Myocyte (in vitro differentiated cells): ENCODE measurements at regions not wholly inside any gene's neighbourhood (a gene's known extent, or its start where the extent isn't known, plus 50 kb on each side); places are given as distances from the start of the nearest gene placed in this dataset.

Source experiments
- DNase-seq: peaks from one replicate; pipeline ENCODE4 v3.0.0-alpha.2; 2012; ENCODE audit warnings: low read depth

DNA sequence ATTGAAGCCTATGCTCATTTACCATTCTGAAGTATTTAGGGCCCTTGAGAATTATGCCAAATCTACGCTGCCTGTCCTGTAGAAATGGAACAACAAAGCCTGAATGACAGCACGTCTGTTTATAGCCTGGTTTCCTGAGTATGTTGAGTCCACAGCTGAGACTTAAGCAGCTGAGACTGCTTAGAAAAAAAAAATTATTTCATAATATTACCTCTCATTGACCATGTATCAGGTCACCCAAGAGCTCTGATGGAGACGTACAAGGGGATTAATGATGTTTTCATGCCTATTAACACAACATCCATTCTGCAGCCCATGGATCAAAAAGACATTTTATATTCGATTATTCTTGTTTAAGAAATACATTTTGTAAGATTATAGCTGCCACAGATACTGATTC is 387.2 kb upstream of the NCAM2 start:
- DNase-seq: no peak

DNA sequence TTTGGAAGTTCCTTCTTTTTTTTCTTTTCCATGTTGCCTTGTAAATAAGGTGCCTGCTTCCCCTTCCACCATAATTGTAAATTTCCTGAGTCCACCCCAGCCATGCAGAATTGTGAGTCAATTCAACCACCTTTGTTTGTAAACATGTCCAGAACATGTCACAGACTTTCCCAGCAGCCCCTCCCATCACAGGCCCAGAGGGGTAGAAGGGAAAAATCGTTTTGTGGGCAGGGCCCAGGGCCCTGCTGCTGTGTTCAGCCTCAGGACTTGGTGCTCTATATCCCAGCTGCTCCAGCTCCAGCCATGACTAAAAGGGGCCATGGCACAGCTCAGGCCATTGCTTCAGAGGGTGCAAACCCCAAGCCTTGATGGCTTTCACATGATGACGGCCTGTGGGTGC is 384.6 kb upstream of the NCAM2 start:
- no peak for DNase-seq

DNA sequence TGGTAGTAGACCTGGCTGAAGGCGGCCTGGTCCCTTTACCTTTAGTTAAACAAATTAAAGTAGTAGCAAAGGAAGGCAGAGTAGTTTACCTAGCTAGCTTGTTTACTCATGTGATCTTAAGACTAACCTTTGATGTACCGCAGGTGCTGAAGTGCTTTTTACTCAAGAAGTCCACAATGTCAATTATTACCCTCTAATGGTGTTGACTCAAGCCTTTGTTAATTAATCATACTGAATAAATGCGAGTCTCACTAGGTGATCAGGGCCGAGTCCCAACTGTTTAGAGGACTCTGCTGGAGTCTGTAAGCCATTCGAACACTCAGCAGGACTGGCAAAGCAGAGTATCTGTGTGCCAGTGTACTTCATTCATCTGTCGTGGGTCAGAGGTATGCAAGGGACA is 381.1 kb upstream of the NCAM2 start:
- DNase-seq: no peak

DNA sequence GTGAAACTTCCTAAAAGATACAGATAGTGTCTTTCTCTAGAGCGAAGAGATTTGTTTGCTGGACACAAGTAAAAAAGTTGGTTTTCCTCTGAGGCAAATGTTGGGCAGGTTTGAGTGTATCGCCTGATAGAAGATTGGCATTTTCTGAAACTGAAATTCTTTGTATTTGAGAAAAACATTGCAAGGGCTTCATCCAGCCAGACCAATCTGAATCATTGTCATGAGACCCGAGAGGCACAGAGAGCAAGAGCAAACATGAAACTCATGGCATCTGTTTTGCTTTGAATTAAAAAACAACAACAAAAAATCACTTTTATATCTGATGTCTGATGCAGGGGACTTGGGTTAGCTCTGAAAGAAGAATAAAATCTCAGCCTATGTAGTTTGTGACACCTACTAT is 379.3 kb upstream of the NCAM2 start:
- DNase-seq: no peak

DNA sequence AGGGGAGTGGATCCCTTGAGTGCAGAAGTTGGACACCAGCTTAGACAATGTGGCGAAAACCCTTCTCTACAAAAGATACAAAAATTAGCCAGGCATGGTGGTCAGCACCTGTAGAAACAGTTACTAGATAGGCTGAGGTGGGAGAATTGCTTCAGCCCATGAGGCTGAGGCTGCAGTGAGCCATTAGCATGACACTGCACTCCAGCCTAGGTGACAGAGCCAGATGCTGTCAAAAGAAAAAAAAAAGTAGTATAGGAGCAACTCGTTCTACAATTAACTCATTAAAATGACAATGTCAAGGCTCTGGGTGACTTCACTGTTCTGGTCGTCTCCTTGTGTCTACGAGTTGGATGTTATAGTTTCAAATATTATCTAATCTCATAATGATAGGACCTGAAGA is 370.6 kb upstream of the NCAM2 start:
- no peak for DNase-seq

DNA sequence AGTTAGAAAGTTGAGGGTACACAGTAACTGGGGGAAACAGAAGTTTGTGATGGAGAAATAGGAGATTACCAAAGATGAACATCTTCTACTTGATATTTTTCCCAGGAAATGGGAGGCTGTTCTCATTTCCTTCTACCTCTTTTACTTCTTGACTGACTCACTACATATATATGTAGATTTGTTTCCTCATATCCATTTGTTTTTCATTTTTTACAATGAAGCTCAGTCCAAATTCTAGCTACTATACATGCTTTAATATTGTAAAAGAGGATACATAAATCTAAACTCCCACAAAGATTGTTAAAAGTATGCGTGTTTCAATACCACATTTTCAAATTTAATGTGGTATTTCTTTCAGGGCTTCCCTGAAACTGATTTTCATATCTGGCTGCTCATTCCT is 366.6 kb upstream of the NCAM2 start:
- DNase-seq: no peak

DNA sequence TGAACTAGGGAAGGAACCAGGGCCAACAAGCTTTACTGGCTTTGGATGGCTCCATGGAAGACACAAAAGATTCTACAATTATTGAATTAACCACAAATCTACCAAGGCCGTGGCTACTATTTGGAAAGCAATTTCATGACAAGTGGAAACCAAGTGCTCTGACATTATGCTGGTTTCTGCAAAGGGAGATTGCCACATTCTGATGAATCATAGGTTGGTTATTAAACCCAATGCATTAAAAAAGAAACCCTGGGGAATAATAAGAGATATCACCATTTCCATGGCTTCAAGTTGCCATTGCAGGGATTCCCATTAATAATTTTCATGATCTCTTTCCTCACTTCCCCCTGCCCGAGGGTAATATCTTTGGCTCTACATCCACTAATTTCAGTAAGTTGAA is 359.2 kb upstream of the NCAM2 start:
- no peak for DNase-seq

DNA sequence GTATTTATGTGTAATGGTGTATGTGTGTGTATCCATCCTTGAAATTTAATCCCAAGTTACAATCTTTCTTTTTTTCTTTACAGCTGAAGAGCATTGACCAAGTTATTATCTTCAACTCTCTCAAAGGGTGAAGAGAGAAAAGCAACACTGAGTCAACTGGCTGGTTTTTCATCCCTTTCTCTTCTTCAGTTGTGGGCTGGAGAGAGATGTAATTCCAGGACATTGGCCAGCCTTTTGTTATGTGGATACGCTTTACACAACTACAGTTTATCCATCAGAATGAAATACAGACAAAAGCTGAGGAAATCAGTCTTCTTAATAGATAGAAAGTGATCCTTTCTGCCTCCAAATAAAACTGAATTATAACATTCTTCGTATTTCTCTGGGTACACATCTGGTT is 357.0 kb upstream of the NCAM2 start:
- no peak for DNase-seq

DNA sequence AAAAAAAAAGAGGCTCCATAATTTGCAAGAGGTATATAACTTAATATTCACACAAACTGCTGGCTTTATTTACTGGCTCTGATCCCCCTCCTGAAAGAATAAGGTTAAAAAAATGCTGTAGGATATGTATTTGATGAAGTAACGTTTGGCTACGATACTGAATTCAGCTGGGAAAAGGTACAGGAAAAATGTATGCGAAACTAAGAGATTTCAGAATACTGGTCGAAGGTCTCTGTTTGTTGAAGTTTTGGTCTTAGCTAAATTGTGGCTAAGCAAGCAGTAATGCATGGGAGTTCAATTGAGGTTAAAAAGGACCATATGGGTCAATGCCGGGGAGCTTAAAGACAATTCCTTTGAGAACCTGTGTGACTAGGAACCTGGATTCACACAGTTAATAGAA is 355.5 kb upstream of the NCAM2 start:
- no peak for DNase-seq

DNA sequence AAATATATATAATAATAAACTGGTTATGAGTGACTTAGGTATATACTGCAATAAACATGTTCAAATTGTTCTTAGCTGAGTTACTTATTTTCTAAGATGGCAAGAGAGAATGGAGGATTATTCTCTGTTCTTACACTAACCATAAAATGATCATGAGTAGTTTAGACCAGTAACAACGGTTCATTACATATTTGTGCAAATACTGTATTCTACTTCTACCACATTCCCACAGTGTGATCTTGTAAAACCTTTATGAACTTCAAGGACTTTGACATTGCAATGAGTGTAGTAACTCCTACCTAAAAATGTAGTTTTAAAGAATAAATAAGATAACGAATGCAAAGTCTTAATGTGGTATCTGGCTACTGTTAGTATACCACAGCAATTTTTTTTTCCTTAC is 353.7 kb upstream of the NCAM2 start:
- DNase-seq: no peak

DNA sequence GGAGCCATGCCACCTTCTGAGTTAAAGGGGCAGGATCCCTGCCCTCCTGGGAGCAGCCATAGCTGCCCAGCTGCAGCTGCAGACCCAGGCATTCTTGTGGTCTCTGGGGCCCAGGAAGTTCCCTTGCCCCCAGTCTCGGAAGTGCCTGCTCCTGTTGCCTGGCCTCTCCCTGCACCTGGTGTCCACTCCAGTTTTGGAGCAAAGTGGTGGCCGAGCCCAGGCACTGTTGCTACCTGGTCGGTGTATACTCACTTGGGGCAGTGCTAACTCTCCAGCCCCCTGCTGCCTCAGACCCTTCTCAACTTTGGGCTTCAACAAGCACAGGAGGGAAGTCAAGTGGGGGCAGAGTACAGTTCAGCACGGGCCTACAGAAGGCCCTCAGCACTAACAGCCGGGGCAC is 352.9 kb upstream of the NCAM2 start:
- DNase-seq: no peak

DNA sequence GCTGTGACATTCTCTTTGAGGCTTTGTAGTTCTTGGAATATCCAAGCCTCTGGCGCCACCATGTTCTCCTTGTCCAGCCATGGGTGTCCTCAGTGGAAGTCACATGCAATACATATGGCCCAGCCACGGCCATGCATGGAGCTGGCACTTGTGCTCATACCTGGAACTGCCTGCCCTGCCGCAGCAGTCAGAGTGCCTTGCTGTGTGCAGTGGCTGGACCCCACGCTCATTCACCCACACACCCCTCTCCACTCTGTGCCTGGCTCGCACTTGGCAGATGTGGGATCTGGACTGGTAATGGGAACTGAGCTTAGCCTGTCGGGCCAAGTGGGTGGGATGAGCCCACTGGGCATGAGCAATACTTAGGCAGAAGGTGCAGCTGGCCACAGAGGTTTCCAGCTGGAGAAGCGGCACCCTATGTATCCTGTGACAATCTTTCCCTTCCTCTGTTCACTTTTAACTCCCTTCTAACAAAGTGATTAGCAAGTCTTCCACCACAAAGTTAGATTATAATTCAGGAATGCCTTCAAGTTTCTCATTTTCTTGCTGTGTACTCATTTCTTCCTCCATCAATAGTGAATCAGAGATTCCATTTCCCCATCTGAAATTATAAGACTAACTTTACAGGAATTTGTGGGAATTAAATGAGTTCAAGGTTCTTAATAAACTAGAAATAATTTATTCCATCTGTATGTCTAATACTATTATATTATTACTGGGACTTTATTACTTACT is 351.6 kb upstream of the NCAM2 start:
- no peak for DNase-seq

DNA sequence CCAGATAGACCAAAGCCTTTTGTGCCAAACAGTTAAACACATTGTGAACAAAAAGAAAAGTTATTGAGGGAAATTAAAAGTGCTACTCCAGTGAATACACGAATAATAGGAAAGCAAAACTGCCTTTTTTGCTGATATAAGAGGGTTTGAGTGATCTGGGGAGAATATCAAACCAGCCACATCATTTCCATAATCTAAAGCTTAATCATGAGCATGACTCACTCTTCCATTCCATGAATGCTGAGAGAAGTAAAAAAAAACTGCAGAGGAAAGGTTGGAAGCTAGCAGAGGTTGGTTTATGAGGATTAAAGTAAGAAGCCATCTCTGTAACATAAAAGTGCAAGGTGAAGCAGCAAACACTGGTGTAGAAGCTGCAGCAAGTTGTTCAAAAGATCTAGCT is 350.6 kb upstream of the NCAM2 start:
- DNase-seq: no peak

DNA sequence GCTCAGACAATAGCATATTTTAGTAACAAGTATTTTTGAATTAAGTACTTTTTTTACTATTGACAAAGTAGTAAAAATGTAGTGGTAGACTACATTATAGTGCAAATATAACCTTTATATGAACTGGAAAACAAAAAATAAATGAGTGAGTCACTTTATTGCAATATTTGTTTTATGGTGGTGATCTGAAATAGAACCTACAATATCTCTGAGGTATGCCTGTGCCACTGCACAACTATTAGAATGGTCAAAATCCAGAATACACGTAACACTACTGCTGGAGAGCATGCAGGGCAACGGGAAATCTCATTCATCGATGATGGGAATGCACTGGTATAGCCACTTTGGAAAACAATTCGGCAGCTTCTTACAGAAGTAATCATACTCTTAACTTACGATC is 349.0 kb upstream of the NCAM2 start:
- no peak for DNase-seq

DNA sequence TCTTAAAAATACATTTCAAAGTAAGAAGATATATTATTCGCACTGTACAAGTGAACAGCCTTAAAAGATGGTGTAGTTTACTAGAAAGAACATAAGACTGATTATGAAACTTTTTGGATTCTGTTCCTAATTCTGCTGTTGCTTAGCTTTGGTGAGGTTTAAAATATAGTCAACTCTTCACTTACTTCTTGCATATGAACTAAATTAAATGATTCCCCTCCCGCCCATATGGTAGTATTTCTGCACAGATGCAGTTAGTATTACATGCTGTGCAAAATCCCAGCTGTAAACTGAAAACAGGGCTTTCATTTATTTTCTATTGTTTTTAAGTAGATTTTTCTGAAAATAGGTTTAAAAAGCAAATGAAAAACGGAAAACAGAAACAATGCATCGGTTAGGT is 345.4 kb upstream of the NCAM2 start:
- no peak for DNase-seq

DNA sequence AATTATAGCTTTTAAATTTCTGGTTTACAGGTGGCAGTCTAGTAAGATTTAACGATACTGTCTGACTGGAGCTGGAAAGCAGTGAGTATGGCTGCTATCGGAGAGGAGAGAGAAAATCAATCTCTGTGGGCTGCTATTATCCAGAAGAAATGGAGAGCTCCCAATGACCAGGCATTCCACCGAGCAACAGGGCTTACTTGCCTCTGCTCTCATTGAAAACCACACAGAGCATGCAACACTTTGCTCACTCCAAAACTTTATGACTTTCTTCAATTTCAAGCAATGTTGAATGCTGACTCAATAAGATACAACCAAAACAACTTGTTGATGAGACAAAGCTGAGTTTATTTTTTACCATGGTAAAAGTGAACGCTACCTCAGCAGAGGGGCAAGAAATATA is 337.0 kb upstream of the NCAM2 start:
- DNase-seq: no peak

DNA sequence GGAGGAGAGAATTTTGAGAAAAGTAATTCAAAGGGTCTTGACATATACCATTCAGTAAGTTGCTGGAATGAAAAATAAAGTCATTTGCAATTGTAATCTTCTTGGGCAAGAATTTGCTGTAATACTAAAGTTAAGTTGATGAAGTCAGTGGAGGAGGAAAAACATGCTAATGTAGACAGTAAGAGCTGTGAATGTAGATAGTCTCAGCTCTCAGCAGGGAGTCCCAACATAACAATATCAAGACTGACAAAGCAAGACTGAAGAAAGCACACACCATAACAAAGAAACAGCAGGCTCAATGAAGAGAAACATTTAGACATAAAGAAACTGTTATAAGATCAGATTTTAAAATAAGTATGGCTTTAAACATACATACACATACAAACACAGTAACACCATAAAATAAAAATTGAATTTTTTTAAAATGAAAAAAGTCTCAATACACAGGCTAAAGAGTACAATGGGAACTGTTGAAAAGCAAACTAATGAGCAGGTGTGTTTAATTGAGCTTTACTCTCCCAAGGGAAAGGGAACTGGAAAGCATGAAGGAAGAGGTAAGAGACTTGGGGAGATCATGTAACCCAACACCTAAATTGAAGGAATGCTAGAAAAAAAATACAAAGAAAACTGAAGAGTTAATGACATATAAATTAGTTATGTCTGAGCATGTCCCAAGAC is 336.3 kb upstream of the NCAM2 start:
- DNase-seq: no peak

DNA sequence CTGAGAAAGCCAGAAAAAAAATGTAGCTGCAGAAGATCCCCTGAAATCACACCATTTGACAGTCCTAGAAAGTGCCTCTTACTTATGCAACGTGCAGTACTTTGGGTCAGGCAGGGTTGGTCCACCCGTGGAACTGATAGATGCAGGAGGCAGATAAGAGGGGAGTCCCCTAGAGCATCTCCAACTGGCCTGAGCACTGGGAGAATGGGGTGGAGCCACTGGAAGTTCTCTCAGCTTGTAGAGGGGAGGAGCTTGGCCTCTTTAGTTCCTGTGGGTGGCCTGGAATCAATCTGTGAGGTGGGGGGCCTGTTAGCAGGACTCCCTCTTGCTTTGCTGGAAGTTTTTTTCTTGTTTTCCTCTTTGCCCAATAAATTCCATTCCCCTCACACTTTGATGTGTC is 335.7 kb upstream of the NCAM2 start:
- DNase-seq: no peak

DNA sequence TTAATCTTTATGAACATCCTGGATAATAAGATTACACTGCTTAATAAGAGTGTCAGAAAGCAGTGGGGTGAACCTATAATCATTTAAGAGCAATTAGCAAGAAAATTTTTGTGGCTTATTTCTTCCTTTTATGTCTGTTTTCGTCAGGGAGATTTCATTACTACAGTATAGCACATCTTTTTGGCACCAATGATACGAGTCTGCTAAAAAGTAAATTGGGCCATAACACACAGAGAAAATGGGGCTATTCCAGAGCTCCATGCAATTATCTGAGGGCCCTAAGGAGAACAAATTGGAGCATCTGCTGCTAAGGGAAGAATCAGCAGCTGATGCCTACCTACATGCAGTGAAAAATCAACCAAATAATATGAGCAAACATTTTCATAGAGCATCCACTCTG is 330.3 kb upstream of the NCAM2 start:
- DNase-seq: no peak

DNA sequence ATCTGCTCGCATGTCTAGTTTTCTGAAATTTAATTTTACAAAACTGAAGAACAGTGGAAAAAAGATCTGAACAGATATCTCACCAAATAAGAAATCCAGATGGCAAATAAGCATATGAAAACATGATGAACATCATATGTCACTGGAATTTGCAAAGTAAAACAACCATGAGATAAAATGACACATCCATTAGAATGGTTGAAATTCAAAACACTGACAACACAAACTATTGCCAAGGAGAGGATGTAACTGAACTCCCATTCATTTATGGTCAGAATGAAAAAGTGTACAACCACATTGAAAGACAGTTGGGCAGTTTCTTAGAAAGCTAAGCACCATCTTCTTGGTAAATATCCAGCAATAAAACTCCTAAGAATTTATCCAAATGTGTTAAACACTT is 312.7 kb upstream of the NCAM2 start:
- DNase-seq: no peak

DNA sequence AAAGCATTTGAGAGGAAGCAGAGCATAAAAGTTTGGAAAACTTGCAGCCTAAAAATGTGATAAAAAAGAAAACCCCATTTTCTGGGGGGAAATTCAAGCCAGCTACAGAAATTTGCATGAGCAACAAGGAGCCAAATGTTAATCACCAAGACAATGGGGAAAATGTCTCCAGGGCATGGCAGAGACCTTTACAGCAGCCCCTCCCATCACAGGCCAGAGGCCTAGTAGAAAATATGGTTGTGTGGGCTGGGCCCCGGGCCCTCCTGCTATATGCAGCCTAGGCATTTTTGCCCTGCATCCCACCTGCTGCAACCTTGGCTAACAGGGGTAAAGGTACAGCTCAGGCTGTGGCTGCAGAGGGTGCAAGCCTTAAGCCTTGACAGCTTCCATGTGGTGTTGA is 299.6 kb upstream of the NCAM2 start:
- DNase-seq: no peak

DNA sequence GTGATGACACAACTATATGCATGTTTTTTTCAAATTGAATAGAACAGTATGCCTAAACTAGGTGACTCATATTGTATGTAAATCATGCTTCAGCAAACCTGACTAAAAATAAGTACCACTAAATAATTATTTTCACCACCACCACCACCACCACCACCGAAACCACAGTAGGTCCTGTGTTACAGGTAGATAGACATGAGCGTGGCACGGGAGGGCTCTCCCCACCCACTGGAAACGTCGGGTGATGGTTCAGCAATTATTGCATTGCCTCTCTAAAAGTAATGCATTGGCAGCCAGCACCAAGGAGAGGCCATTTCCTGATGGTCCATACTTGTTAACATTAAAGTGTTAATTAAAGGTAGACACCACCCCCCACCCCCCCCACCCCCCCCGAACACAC is 297.0 kb upstream of the NCAM2 start:
- no peak for DNase-seq

DNA sequence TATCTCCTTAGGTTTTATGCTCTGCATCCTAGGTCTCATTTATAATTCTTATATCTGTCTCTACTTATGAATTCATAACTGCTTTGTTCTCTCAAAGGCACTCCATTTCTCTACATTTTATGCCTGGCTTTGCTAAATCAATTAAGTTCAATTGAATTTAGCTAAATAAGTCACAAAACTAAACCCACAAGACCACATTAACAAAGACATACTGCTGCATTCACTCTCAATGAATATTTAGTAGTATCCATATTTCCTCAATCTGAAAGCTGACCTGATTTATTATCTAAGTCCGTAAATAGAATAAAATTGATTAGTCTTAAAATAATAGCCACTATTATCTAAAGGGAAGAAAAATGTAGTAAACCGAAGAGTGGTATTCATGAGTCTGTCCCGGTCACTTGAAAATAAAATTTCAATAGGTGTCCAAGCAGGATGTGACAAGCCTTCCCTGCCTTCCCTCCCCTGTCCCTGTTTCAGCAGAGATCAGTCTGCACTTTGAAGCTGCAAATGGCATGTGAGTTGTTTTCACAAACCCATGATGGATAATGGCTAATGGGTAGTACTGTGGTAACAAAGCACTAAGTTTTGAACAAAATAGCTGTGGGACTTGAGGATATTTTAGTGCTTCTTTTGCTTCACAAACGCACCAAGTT is 295.0 kb upstream of the NCAM2 start:
- no peak for DNase-seq
